Common myeloid progenitor, CD34-positive (primary cell): ENCODE measurements at regions not wholly inside any gene's neighbourhood (a gene's known extent, or its start where the extent isn't known, plus 50 kb on each side); places are given as distances from the start of the nearest gene placed in this dataset.
"Not testable (repeated sequence)": the region's sequence is repeated elsewhere in the genome, so short reads cannot be mapped to it uniquely, and the experiment has no call there.

Experiments
- CTCF ChIA-PET: fragments of 350-600 bp; sonication (Branson Sonifier 250); formaldehyde crosslinking; loops from one replicate; lab custom pipeline; 2021; ENCODE audit warnings: antibody characterized with exemption; lab: Charles Lee
- POLR2A ChIA-PET: fragments of 350-600 bp; sonication (Branson Sonifier 250); formaldehyde crosslinking; loops from one replicate; lab custom pipeline; 2021; ENCODE audit warnings: antibody characterized with exemption; lab: Charles Lee
- DNase-seq, 3 donors: peaks; one replicate each; pipeline versions ENCODE4 v3.0.0 to v3.0.0-alpha.2; 2013
- H3K27ac ChIP-seq, 2 experiments: 1 replicate in 1 of 2; 2 replicates in 1 of 2; pipeline ENCODE4 v1.7.0; 2013; ENCODE audit warnings: inconsistent platforms in 2 of 2, low read length in 2 of 2, mild to moderate bottlenecking in 2 of 2, low read depth in 1 of 2, moderate library complexity in 1 of 2; ENCODE audit not compliant: severe bottlenecking in 2 of 2, insufficient read depth in 1 of 2, poor library complexity in 1 of 2
- H3K27me3 ChIP-seq, 5 experiments: replicated peaks in 2 of 5; 1 replicate in 3 of 5; 2 replicates in 2 of 5; pipeline versions ENCODE4 v1.6.1 to v1.7.0; 2013; ENCODE audit warnings: low read length in 4 of 5, mild to moderate bottlenecking in 2 of 5, moderate library complexity in 2 of 5, inconsistent platforms in 1 of 5; ENCODE audit not compliant: insufficient read depth in 5 of 5, control insufficient read depth in 4 of 5
- H3K36me3 ChIP-seq, 4 experiments: 1 replicate in 2 of 4; 2 replicates in 2 of 4; pipeline versions ENCODE4 v1.6.1 to v1.7.0; 2013; ENCODE audit warnings: low read length in 3 of 4, control low read depth in 1 of 4, mild to moderate bottlenecking in 1 of 4; ENCODE audit not compliant: control insufficient read depth in 4 of 4, insufficient read depth in 4 of 4
- H3K4me1 ChIP-seq, 4 experiments: 1 replicate in 3 of 4; 2 replicates in 1 of 4; pipeline versions ENCODE4 v1.6.1 to v1.7.1; 2013; ENCODE audit warnings: low read length in 3 of 4, mild to moderate bottlenecking in 3 of 4, control low read depth in 1 of 4, inconsistent platforms in 1 of 4, moderate library complexity in 1 of 4; ENCODE audit not compliant: control insufficient read depth in 4 of 4, insufficient read depth in 4 of 4; ENCODE audit errors: control extremely low read depth in 1 of 4
- H3K4me3 ChIP-seq, 7 experiments: 1 replicate in 4 of 7; 2 replicates in 3 of 7; pipeline versions ENCODE4 v1.5.1 to v1.7.0; 2013; ENCODE audit warnings: mild to moderate bottlenecking in 7 of 7, low read length in 6 of 7, moderate library complexity in 6 of 7, inconsistent platforms in 2 of 7, low read depth in 2 of 7, control low read depth in 1 of 7; ENCODE audit not compliant: insufficient read depth in 4 of 7, control insufficient read depth in 1 of 7; ENCODE audit errors: extremely low read depth in 1 of 7
- H3K9me3 ChIP-seq, 5 experiments: 1 replicate in 4 of 5; 2 replicates in 1 of 5; pipeline versions ENCODE4 v1.6.1 to v1.7.1; 2013; ENCODE audit warnings: low read length in 4 of 5, mild to moderate bottlenecking in 2 of 5, inconsistent platforms in 1 of 5, low read depth in 1 of 5, moderate library complexity in 1 of 5; ENCODE audit not compliant: control insufficient read depth in 4 of 5, insufficient read depth in 2 of 5; ENCODE audit errors: control extremely low read depth in 1 of 5
- WGBS: methylation state at CpG from one replicate; pipeline ENCODE4 v1.1.5; 2013; ENCODE audit not compliant: insufficient coverage; 5-methylcytosine and 5-hydroxymethylcytosine counted together

GRCh38 chr22:33986954-33987353 is 66.7 kb upstream of the LARGE1 start:
- CTCF ChIA-PET, result no interaction called here
- H3K27ac ChIP-seq, result no peak overlapping the region
- POLR2A ChIA-PET, result no interaction called here
- no peak overlapping the region for H3K4me3 ChIP-seq
- no peaks in the 10 kb centered on the region for H3K4me1 ChIP-seq
- WGBS, result 29% methylated on average over 5 of the region's 5 CpGs
- no peaks in the 10 kb centered on the region for H3K27me3 ChIP-seq
- DNase-seq, result no peak
- no peaks in the 10 kb centered on the region for H3K36me3 ChIP-seq
- H3K9me3 ChIP-seq, result no peaks in the 10 kb centered on the region

GRCh38 chr22:33989263-33989662 is 69.0 kb upstream of the LARGE1 start:
- DNase-seq, H3K27me3 ChIP-seq, H3K4me3 ChIP-seq, H3K9me3 ChIP-seq, H3K4me1 ChIP-seq, CTCF ChIA-PET, H3K36me3 ChIP-seq, POLR2A ChIA-PET, H3K27ac ChIP-seq: not testable (repeated sequence)
- 100% methylated on average over 3 of the region's 7 CpGs for WGBS

GRCh38 chr22:33991620-33992019 is 71.3 kb upstream of the LARGE1 start:
- DNase-seq, result no peak
- Histone ChIP-seq H3K36me3 (no peaks in the 10 kb centered on the region), H3K27ac (no peak overlapping the region), H3K4me1 (no peaks in the 10 kb centered on the region), H3K4me3 (no peak overlapping the region), H3K9me3 (peaks cover 0 to 4% (median 0%) of the 10 kb centered on the region in 5 experiments), H3K27me3 (no peaks in the 10 kb centered on the region)
- CTCF ChIA-PET, result no interaction called here
- POLR2A ChIA-PET, result no interaction called here
- 40% methylated on average over 1 of the region's 1 CpG for WGBS

- no peak for DNase-seq
- Histone ChIP-seq H3K36me3 (no peaks in the 10 kb centered on the region), H3K9me3 (peaks cover 0 to 16% (median 4%) of the 10 kb centered on the region in 5 experiments), H3K27me3 (no peaks in the 10 kb centered on the region), H3K27ac (no peak overlapping the region), H3K4me3 (no peak overlapping the region), H3K4me1 (no peaks in the 10 kb centered on the region)
- POLR2A ChIA-PET, result no interaction called here
- WGBS, result no CpG with 5 or more reads among the region's 3 CpGs
- CTCF ChIA-PET, result no interaction called here
Measured at GRCh38 chr22:33996824-33997223, 76.5 kb upstream of the LARGE1 start.

GRCh38 chr22:34000879-34001526 is 80.7 kb upstream of the LARGE1 start:
- ChIA-PET CTCF (no interaction called here), POLR2A (interaction anchor here (0.5 kb wide), 1 partner anchor 16 kb away, joined by 3 read pairs; no protein-coding TSS in a partner anchor)

GRCh38 chr22:34001701-34002466 is 81.6 kb upstream of the LARGE1 start:
- H3K27ac ChIP-seq, result no peak overlapping the region
- H3K4me3 ChIP-seq, result no peak overlapping the region
- DNase-seq, result no peak
- H3K27me3 ChIP-seq, result no peaks in the 10 kb centered on the region
- H3K9me3 ChIP-seq, result peaks cover 0 to 12% (median 0%) of the 10 kb centered on the region in 5 experiments
- WGBS, result 89% methylated on average over 3 of the region's 3 CpGs
- H3K36me3 ChIP-seq, result no peaks in the 10 kb centered on the region
- H3K4me1 ChIP-seq, result no peaks in the 10 kb centered on the region
- ChIA-PET CTCF (no interaction called here), POLR2A (no interaction called here)

More at GRCh38 chr22:34000879-34001526, 80.7 kb upstream of the LARGE1 start:
- DNase-seq, result no peak
- Histone ChIP-seq H3K27me3 (no peaks in the 10 kb centered on the region), H3K27ac (no peak overlapping the region), H3K4me3 (no peak overlapping the region), H3K9me3 (peaks cover 0 to 12% (median 0%) of the 10 kb centered on the region in 5 experiments), H3K36me3 (no peaks in the 10 kb centered on the region), H3K4me1 (no peaks in the 10 kb centered on the region)
- WGBS, result 100% methylated on average over 1 of the region's 2 CpGs

- DNase-seq, result no peak
- H3K27me3 ChIP-seq, result no peaks in the 10 kb centered on the region
- peaks cover 0 to 9% (median 0%) of the 10 kb centered on the region in 5 experiments for H3K9me3 ChIP-seq
- H3K27ac ChIP-seq, result no peak overlapping the region
- no peaks in the 10 kb centered on the region for H3K36me3 ChIP-seq
- no peaks in the 10 kb centered on the region for H3K4me1 ChIP-seq
- POLR2A ChIA-PET, result no interaction called here
- no peak overlapping the region for H3K4me3 ChIP-seq
- 46% methylated on average over 4 of the region's 5 CpGs for WGBS
- CTCF ChIA-PET, result no interaction called here
Measured at GRCh38 chr22:34004058-34004457, 83.8 kb upstream of the LARGE1 start.
